ENCODE measurements at regions not wholly inside any gene's neighbourhood (a gene's known extent, or its start where the extent isn't known, plus 50 kb on each side); places are given as distances from the start of the nearest gene placed in this dataset.

DNA sequence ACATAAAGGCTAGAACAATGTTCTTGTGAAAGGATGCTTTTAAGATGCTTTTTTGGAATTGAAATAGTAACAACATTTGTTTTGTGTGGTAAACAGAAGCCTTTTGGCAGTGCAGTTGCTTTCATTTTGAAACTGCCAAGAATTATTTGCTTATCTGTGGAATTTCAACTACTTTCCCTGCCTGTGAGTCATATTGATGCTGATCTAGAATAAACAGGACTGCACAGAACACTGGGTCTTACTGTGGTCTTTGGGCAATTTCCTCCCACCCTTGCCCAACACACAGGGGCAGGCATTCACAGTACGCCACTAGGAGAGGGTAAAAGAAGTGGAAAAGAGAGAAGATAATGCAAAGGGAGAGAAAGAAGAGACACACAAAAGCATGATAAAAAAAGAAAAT is 483.7 kb downstream of the ELAVL2 start:
- no peaks in the 10 kb centered on the region for H3K36me3 Mint-ChIP-seq (ENCODE audit: low read depth)
- no peak overlapping the region for H3K4me3 Mint-ChIP-seq
- H3K4me1 Mint-ChIP-seq (ENCODE audit: low read depth): no peaks in the 10 kb centered on the region
- no peak overlapping the region for H3K27ac Mint-ChIP-seq
- no peaks in the 10 kb centered on the region for H3K27me3 Mint-ChIP-seq (ENCODE audit: low read depth)
- no peaks in the 10 kb centered on the region for H3K9me3 Mint-ChIP-seq

DNA sequence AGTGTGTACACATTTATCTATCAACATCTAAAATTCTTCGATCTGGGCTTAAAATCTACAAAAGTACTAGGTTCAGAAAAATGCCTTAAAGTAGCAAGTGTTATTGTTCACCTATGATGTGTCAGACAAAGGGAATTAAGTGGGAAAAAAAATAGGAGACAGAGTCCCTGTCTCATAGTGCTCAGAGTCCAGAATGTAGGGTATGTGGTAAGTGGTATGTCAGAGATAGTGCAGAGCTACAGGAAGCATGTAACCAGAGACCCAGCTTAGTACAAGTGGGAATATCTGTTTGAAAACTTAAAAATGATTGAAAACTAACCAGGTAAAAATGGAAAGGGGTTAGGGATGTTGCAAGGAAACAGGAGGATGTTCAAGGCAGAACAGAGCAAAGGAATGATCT is 482.8 kb downstream of the ELAVL2 start:
- Mint-ChIP-seq H3K4me3 (no peak overlapping the region), H3K36me3 (ENCODE audit: low read depth) (no peaks in the 10 kb centered on the region), H3K27ac (no peak overlapping the region), H3K9me3 (no peaks in the 10 kb centered on the region), H3K4me1 (ENCODE audit: low read depth) (no peaks in the 10 kb centered on the region), H3K27me3 (ENCODE audit: low read depth) (no peaks in the 10 kb centered on the region)

DNA sequence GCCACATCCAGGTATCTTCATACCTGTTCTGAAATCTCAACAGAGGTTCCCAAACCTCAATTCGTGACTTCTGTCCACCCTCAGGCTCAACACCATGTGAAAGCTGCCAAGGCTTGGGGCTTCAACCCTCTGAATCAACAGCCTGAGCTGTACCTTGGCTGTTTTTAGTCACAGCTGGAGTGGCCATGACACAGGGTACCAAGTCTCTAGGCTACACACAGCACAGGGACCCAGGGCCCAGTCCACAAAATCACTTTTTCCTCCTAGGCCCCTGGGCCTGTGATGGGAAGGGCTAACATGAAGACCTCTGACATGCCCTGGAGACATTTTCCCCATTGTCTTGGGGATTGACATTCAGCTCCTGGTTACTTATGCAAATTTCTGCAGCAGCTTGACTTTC is 464.9 kb downstream of the ELAVL2 start:
- Mint-ChIP-seq H3K27me3 (ENCODE audit: low read depth) (no peaks in the 10 kb centered on the region), H3K36me3 (ENCODE audit: low read depth) (no peaks in the 10 kb centered on the region), H3K9me3 (peaks cover 32% of the 10 kb centered on the region), H3K27ac (no peak overlapping the region), H3K4me1 (ENCODE audit: low read depth) (no peaks in the 10 kb centered on the region), H3K4me3 (no peak overlapping the region)

DNA sequence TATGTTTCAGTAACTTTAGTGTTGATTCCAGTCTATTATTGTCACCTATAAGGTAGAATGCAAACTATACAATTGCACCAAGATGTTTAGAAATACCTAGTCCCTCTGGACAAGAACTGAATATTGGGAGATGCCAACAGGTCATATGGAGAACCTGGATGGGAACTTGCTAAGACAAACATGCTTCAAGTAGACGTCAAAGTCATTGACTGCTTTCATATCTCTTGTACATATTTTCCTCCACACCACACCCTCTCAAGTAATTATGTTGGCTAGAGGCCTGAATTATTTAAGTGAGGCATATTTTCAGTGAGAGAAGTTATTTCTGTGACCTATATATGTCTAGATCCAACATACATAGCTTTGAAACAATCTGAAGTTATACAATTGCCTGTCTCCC is 453.3 kb downstream of the ELAVL2 start:
- Mint-ChIP-seq H3K4me1 (ENCODE audit: low read depth) (no peaks in the 10 kb centered on the region), H3K27ac (no peak overlapping the region), H3K4me3 (no peak overlapping the region), H3K9me3 (peaks cover 15% of the 10 kb centered on the region), H3K36me3 (ENCODE audit: low read depth) (no peaks in the 10 kb centered on the region), H3K27me3 (ENCODE audit: low read depth) (no peaks in the 10 kb centered on the region)

DNA sequence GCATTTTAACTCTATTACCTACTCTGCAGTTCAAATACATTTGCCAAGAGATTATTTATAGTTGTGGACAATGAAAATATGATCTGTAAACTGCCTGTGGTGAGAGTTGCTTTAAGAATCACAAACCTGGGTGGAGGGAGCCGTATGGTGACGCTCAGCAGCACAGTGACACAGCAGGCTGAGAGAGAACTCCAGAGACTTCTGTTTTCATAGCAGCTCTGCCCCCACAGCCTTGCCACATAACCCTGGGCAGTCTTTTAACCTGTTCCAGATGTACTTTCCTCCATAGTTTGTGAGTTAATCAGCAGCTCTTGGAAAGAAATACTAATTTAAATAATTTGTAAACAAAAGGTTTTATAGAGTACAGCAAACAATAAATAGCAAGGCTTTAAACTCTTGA is 450.5 kb downstream of the ELAVL2 start:
- Mint-ChIP-seq H3K4me3 (no peak overlapping the region), H3K36me3 (ENCODE audit: low read depth) (no peaks in the 10 kb centered on the region), H3K27me3 (ENCODE audit: low read depth) (no peaks in the 10 kb centered on the region), H3K9me3 (peaks cover 14% of the 10 kb centered on the region), H3K27ac (no peak overlapping the region), H3K4me1 (ENCODE audit: low read depth) (no peaks in the 10 kb centered on the region)

DNA sequence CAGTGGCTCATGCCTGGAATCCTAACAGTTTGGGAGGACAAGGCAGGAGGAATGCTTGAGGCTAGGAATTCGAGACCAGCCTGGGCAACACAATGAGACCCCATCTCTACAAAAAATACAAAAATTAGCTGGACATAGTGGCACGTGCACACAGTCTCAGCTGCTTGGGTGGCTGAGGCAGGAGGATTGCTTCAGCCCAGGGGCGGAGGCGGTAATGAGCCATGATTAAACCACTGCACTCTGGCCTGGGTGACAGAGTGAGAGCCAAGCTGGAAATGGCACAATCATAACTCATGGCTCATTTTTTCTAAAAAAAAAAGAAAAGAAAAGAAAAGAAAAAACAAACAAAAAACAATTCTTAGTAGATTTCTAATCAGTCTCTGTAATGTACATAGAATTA is 446.2 kb downstream of the ELAVL2 start:
- Mint-ChIP-seq H3K27me3 (ENCODE audit: low read depth) (no peaks in the 10 kb centered on the region), H3K4me3 (no peak overlapping the region), H3K4me1 (ENCODE audit: low read depth) (no peaks in the 10 kb centered on the region), H3K9me3 (peaks cover 14% of the 10 kb centered on the region), H3K27ac (no peak overlapping the region), H3K36me3 (ENCODE audit: low read depth) (no peaks in the 10 kb centered on the region)

DNA sequence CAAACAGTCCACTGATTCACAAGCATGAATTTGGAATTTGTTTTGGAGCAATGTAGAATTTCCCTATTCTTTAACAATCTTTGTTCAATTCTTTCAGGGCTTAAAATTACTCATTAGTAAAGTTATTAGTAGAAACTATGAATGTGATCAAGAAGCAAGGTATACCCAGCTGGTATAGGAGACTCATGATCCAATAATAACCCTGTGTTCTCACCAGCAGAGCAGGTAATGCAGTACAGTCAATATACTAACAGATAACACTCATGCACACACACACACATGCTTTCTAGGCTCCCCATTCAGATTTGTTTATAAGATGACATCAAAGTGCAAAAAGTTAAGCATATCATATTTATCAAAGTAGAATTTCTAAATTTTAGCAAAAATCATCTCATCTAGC is 445.2 kb downstream of the ELAVL2 start:
- Mint-ChIP-seq H3K27me3 (ENCODE audit: low read depth) (no peaks in the 10 kb centered on the region), H3K27ac (no peak overlapping the region), H3K9me3 (peaks cover 14% of the 10 kb centered on the region), H3K4me1 (ENCODE audit: low read depth) (no peaks in the 10 kb centered on the region), H3K36me3 (ENCODE audit: low read depth) (no peaks in the 10 kb centered on the region), H3K4me3 (no peak overlapping the region)

DNA sequence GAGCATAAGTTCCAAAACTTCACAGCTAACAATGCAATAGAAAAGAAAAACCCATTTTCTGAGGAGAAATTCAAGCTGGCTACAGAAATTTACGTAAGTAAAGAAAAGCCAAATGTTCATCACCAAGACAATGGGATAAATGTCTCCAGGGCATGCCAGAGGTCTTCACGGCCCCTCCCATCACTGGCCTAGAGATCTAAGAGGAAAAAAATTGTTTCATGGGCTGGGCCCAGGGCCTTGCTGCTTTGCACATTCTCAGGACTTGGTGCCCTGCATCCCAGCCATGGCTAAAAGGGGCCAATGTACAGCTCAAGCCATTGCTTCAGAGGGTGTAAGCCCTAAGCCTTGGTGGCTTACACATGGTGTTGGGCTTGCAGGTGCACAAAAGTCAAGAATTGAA is 443.6 kb downstream of the ELAVL2 start:
- H3K4me1 Mint-ChIP-seq (ENCODE audit: low read depth): no peaks in the 10 kb centered on the region
- H3K27me3 Mint-ChIP-seq (ENCODE audit: low read depth): no peaks in the 10 kb centered on the region
- H3K4me3 Mint-ChIP-seq: no peak overlapping the region
- peaks cover 9% of the 10 kb centered on the region for H3K9me3 Mint-ChIP-seq
- H3K27ac Mint-ChIP-seq: no peak overlapping the region
- no peaks in the 10 kb centered on the region for H3K36me3 Mint-ChIP-seq (ENCODE audit: low read depth)

DNA sequence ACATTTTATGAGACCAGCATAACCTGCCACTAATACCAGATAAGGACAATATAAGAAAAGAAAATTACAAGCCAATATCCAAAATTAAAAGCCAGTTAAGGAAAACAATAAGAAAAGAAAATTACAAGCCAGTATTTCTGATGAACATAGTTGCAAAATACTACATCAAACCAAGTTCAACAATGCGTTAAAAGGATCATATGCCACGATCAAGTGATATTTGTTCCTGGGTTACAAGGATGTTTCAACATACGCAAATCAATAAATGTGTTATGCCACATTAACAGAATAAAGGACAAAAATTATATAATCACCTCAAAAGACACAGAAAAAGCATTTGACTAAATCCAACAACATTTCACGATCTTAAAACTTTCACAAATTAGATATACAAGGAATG is 431.9 kb downstream of the ELAVL2 start:
- Mint-ChIP-seq H3K4me1 (ENCODE audit: low read depth) (no peaks in the 10 kb centered on the region), H3K27me3 (ENCODE audit: low read depth) (no peaks in the 10 kb centered on the region), H3K9me3 (peaks cover 3% of the 10 kb centered on the region), H3K36me3 (ENCODE audit: low read depth) (no peaks in the 10 kb centered on the region), H3K27ac (no peak overlapping the region), H3K4me3 (no peak overlapping the region)

DNA sequence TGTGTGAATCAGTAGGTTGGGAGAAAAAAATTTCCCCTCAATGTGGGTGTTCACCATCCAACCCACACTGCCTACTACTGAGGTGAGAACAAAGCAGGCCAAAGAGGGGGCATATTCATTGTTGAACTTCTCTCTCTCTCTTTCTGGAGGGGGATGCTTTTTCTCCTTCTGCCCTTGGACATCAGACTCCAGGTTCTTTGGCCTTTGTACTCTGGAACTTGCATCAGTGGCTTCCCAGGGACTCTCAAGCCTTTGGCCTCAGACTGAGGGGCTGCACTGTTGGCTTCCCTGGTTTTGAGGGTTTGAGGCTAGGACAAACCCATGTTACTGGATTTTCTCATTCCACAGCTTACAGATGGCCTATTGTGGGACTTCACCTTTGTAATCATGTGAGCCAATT is 417.2 kb downstream of the ELAVL2 start:
- Mint-ChIP-seq H3K4me3 (no peak overlapping the region), H3K27me3 (ENCODE audit: low read depth) (no peaks in the 10 kb centered on the region), H3K4me1 (ENCODE audit: low read depth) (no peaks in the 10 kb centered on the region), H3K36me3 (ENCODE audit: low read depth) (no peaks in the 10 kb centered on the region), H3K9me3 (peaks cover 23% of the 10 kb centered on the region), H3K27ac (no peak overlapping the region)

DNA sequence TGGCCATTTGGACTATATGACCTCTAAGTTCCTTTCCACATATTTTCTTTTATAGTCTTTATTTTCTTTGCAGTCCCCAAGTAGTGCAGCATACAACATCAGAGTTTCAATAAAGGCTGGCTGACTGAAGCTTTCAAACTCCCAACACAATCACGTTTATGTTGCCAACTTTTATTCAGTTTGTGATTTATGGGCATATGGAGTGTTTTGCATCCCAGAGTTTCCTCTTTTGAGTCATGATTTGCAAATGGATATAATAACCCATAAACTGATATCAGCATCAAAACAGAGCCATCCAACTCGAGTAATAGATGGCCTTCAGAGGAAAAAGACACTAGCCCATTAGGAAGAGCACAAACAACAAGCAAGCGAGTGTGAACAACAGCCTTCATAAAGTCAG is 414.0 kb downstream of the ELAVL2 start:
- Mint-ChIP-seq H3K36me3 (ENCODE audit: low read depth) (no peaks in the 10 kb centered on the region), H3K27me3 (ENCODE audit: low read depth) (no peaks in the 10 kb centered on the region), H3K27ac (no peak overlapping the region)

DNA sequence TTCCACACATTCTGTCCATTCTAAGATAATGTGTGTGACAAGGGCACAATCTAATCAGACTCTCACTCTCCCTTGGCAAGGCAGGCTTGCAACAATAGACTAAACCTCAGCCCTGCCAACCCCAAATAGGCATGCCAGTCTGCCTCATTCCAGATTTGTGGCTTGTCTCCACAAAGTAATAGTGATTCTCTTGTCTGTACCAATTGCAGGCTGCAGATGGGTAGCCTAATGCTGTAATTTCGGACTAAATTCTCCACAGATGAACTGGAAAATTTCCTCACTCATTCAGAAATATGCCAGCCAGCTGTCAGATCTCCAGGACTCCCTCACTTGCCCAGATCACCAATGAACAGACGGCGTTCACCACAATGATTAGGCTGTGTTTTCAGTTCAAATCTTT is 413.6 kb downstream of the ELAVL2 start:
- Mint-ChIP-seq H3K4me1 (ENCODE audit: low read depth) (no peaks in the 10 kb centered on the region), H3K27ac (no peak overlapping the region), H3K9me3 (peaks cover 12% of the 10 kb centered on the region), H3K27me3 (ENCODE audit: low read depth) (no peaks in the 10 kb centered on the region), H3K36me3 (ENCODE audit: low read depth) (no peaks in the 10 kb centered on the region), H3K4me3 (no peak overlapping the region)

More for the DNA sequence above, 414.0 kb downstream of the ELAVL2 start:
- H3K4me3 Mint-ChIP-seq: no peak overlapping the region
- H3K4me1 Mint-ChIP-seq (ENCODE audit: low read depth): no peaks in the 10 kb centered on the region
- H3K9me3 Mint-ChIP-seq: peaks cover 12% of the 10 kb centered on the region

DNA sequence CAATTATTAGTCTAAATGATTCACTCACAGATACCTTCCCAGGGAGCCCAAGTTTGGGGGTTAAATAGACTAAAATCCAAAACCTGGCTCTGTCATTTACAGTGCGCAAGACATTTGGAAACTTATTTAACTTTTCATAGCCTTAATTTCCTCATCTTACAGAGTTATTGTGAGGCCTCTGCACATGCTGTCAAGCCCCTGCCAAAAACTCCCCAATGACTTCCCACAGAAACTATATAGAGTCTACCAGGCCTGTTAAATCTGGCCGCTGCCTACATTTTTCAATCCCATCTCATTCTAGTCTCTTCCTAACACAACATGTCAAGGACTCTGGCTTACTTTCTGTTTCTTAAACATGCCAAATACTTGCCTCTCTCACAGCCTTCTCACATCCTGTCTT is 412.5 kb downstream of the ELAVL2 start:
- H3K36me3 Mint-ChIP-seq (ENCODE audit: low read depth): no peaks in the 10 kb centered on the region
- H3K27ac Mint-ChIP-seq: no peak overlapping the region
- H3K9me3 Mint-ChIP-seq: peaks cover 12% of the 10 kb centered on the region
- H3K4me3 Mint-ChIP-seq: no peak overlapping the region
- H3K27me3 Mint-ChIP-seq (ENCODE audit: low read depth): no peaks in the 10 kb centered on the region
- H3K4me1 Mint-ChIP-seq (ENCODE audit: low read depth): no peaks in the 10 kb centered on the region

DNA sequence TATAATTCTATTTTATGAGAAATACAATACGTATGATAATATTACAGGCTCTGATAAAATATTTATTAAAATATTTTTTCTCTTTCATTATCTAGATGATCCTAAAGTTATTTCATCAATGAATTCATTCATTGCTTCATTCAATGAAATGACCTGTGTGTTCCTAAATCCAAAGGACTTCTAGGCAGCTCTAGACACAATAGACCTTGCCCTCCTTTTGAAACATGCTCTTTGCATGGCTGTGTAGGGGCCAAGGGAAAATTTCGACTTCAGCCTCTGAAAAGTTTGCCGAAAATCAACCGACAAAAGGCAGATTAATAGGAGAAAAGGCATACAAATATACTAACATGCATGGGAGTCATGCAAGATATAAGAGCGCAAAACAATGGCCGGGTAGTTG is 402.0 kb downstream of the ELAVL2 start:
- Mint-ChIP-seq H3K27ac (no peak overlapping the region), H3K4me3 (no peak overlapping the region), H3K36me3 (ENCODE audit: low read depth) (no peaks in the 10 kb centered on the region), H3K4me1 (ENCODE audit: low read depth) (no peaks in the 10 kb centered on the region), H3K9me3 (peaks cover 22% of the 10 kb centered on the region), H3K27me3 (ENCODE audit: low read depth) (no peaks in the 10 kb centered on the region)

DNA sequence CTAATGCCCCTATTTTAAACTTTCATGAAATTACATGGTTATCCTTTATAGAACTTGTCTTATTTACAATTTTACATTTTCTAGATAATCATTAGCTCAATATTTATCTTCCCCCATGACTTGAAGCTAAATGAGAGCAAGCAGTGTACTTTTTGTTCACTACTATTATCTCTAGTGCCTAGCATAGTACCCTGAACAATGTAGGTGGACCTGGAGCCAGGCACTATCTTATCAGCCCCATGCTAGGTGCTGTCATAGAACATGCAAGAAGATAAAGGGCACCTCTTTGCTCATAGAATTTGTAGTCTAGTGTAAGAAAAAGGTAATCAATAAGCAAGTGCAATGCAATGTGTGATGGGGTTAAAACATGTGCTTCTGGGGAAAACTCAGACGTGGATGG is 399.9 kb downstream of the ELAVL2 start:
- Mint-ChIP-seq H3K4me3 (no peak overlapping the region), H3K36me3 (ENCODE audit: low read depth) (no peaks in the 10 kb centered on the region), H3K27ac (no peak overlapping the region), H3K4me1 (ENCODE audit: low read depth) (no peaks in the 10 kb centered on the region), H3K9me3 (peaks cover 18% of the 10 kb centered on the region), H3K27me3 (ENCODE audit: low read depth) (no peaks in the 10 kb centered on the region)

DNA sequence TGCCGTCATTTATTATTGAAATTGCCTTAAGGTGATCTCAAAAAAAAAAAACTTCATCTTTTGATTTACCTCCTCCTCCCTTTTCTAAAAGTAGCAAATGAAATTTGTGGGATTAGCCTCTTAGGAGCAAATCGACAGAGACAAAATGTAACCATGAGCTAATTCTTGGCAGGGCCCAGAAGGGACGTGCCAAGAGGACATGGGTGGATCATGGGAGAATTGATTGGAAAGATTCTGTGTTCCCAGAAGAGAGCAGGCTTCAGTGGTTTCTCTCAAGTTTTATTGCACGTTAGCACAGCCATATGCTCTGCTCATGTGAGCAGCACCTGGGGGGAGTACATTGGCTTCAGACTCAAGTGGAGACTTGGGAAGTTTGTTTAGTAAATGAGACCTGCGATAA is 394.6 kb downstream of the ELAVL2 start:
- H3K27me3 Mint-ChIP-seq (ENCODE audit: low read depth): no peaks in the 10 kb centered on the region
- no peaks in the 10 kb centered on the region for H3K36me3 Mint-ChIP-seq (ENCODE audit: low read depth)
- H3K4me3 Mint-ChIP-seq: no peak overlapping the region
- no peak overlapping the region for H3K27ac Mint-ChIP-seq
- peaks cover 11% of the 10 kb centered on the region for H3K9me3 Mint-ChIP-seq
- H3K4me1 Mint-ChIP-seq (ENCODE audit: low read depth): no peaks in the 10 kb centered on the region
